GM19397 (cell line): ENCODE measurements at regions not wholly inside any gene's neighbourhood (a gene's known extent, or its start where the extent isn't known, plus 50 kb on each side); places are given as distances from the start of the nearest gene placed in this dataset.
"Not testable (repeated sequence)": the region's sequence is repeated elsewhere in the genome, so short reads cannot be mapped to it uniquely, and the experiment has no call there.

Experiments
- ATAC-seq: cut with Tn5 transposase; IDR thresholded peaks from one replicate; pipeline ENCODE4 v1.9.1; 2021; ENCODE audit warnings: mild to moderate bottlenecking, moderate library complexity; ENCODE audit not compliant: unreplicated experiment

- ATAC-seq = no peak
These were observed 236.8 kb upstream of the TARS1 start for GRCh38 chr5:33203931-33204330.

DNA sequence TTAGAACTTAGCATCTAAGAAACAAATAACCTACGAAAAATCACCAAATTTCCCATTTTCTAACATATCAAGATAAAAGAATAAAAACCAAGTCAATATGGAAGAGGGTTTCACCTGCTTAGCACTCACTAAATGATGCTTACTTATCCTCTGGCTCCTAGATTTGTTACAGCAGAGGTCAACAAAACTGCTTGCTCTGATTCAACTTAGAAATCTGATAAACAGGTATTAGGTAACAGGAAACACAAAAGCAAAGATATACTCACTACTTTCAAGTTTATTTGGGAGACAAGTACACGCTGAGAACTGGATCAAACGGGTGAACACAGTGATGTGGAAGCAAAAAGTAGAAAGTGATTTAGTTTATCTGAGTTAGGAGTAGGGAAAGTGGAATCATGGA is 235.7 kb upstream of the TARS1 start:
- no peak for ATAC-seq

- no peak for ATAC-seq
These were observed 234.9 kb upstream of the TARS1 start for GRCh38 chr5:33205727-33206410.

DNA sequence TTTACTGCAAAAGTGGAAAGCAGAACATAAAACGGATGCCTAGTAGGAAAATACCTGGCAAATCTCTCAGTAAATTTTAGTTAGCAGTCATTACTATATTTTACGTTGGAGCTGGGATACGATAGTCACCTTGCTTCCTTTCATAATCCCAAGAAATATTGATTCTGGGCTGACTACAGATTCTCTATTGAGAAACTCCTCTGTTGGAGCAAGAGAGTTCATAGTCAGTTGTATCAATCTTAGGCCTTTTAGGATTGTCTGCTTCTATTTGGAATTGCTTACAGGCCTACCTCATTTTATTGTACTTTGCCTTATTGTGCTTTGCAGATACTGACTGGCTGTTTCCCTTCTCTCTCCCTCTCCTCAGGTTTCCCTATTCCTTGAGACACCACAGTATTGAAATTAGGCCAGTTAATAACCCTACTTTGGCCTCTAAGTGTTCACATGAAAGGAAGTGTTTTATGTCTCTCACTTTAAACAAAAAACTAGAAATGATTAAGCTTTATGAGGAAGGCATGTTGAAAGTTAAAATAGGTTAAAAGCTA is 233.7 kb upstream of the TARS1 start:
- ATAC-seq = no peak

DNA sequence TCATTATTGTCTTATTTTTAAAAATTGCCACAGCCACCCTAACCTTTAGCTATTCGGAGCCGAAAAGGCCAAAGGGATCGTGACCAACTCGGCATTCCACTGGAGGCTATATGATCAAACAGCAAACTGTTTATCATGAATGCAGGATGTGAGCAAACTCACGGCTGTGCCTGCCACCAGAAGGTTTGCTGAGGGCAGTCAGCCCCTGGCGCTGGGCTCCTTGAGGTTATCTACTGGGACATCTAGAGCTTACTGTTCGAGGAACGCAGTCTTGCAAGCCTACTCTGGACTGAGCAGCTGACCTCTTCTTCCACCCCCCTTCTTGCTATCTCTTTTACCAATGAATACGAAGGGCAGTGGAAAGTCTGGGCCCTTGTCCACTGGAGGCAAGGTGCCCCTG is 231.5 kb upstream of the TARS1 start:
- no peak for ATAC-seq

DNA sequence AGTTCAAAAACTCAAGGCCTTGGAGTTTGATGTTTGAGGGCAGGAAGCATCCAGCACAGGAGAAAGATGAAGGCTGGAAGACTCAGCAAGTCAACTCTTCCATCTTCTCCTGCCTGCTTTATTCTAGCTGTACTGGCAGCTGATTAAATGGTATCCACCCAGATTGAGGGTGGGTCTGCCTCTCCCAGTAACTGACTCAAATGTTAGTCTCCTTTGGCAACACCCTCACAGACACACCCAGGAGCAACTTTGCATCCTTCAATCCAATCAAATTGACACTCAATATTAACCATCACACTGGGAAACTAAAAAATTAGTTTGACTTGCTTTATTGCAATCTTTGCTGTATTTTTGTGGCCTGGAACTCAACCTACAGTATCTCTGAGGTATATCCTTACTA is 230.5 kb upstream of the TARS1 start:
- not testable (repeated sequence) for ATAC-seq

DNA sequence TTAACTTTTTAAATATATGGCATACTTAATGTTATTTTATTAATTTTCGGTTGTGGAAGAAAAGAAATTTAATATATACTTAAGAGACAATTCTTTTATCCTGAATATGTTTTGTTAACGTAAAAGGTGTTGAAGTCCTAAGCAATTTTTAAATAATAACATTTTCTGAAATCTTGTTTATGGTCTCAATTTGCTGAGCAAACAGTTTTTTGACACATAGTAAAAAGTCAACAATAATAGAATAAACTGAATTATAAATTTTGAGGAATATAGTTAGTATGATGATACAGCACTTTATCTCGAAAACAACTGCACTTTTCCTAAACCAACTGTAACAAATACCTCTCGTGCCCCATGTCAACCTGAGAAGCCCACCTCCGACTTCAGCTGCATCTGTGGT is 229.8 kb upstream of the TARS1 start:
- ATAC-seq = no peak

GRCh38 chr5:33212439-33212838 is 228.3 kb upstream of the TARS1 start:
- no peak for ATAC-seq

- ATAC-seq = no peak
These were observed 227.9 kb upstream of the TARS1 start for GRCh38 chr5:33212900-33213299.

DNA sequence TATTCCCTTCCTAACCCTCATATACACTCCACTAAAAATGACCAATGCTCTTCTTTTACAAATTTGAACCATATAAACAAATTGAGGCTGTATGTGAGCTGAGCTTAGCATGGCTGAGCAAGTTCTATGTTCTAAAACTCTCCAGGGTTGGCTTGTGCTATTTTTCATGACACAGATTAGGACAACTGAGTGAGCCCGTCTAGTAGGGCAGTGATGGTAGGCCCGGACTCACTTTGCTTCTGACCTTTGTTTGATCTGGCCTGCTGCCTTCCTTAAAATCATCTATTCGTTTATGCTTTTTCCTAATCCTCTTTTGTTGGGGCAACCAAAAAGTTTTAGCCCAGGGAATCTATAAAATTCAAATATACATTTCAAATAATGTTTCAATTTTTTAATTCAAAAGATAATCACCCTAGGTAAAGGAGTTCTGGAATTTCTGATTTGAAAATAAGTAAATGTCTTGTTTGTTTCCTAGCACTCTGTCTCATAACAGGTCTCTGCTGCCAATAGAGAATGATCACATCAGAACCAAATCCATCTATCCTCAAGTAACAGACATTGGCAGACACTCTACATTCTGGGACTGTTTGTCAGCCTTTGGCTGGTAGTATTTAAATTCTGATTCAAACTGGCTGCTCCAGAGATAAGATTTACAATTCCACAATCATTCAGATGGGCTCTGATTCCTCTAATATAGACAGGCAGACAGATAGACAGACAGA is 217.0 kb upstream of the TARS1 start:
- ATAC-seq = no peak

DNA sequence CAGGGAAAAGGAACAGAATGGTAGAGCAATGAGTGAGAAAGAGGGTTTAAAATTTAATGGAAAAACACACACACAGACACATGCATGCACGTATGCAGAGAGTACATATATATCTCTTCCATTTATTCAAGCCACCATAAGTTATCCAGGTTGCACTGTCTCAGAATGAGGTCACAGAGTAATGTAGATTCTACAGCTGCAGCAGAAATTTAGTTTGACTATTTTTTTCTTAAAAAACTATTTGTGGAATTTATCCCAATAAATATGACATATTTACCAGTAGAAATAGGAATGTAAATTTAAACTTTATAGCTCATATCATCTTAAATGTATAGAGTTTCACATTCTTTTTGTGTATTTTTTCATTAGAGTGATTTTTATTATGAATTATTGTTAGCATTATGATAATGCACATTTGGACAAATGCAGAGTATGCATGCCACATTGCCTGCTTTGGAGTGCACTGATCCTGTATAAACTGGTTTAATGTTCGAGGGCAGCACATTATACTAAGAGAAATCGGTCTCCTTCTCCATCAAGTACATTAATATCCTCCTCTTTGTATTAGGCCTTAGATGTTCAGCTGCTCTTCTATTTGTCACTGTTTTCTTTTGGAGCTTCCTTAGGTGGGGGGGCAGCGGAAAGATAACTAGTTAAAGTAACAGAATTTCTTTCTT is 216.3 kb upstream of the TARS1 start:
- no peak for ATAC-seq

GRCh38 chr5:33227247-33227646 is 213.5 kb upstream of the TARS1 start:
- no peak for ATAC-seq

DNA sequence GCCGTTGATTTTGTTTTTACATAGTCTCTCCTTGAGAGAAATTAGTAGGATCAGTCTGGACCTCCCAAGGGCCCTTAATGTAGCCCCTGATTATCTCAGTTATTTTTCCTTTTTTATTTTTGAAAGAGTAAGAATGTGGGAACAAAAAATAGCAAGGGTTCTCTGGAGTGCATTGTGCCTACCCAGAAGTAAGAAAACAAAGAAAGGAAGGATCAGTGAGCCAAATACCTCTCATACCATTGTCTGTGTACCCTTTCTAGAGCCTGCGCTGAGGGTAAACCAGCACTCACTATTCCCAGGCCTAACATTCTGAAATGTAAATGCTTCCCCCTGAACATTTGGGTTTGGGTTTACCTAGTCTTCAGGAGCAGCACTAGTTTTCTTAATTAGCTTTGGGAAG is 213.0 kb upstream of the TARS1 start:
- ATAC-seq = no peak

DNA sequence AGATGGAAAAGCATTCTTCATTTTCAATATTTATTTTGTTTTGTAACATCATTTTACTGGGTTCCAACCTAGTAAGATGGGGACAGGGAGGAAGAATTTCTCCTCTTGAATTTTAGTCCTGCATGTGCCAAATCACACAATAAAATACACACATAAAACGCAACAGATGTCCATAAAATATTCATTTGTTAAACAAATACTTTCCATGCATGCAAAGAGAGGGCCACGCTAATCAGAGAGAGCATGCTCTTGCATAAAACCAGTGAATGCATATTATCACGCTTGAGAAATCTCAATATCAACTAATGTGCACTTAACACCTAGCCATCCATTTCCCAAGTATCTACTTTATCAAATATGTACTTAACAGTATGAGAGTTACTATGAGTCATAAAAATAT is 212.6 kb upstream of the TARS1 start:
- ATAC-seq = no peak

DNA sequence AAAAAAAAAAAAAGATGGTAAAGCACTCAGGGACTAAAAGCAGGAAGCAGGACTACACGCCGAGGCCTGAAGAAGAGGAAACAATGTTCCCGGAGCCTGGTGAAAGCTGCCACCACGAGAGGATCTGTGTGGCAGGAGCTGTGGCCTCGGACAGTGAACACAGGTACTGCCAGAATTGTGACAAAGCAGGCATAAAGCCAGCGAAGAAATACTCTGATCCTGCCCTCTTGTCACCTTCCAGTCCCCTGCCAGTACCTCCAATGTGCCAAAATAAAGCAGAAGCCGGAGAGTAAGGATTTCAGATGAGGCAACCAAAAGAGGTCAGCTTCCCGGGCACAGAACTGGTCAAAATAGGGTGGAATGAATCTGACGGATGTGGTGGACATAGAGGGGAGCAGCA is 211.5 kb upstream of the TARS1 start:
- ATAC-seq = no peak

GRCh38 chr5:33230467-33231078 is 210.2 kb upstream of the TARS1 start:
- ATAC-seq = no peak

DNA sequence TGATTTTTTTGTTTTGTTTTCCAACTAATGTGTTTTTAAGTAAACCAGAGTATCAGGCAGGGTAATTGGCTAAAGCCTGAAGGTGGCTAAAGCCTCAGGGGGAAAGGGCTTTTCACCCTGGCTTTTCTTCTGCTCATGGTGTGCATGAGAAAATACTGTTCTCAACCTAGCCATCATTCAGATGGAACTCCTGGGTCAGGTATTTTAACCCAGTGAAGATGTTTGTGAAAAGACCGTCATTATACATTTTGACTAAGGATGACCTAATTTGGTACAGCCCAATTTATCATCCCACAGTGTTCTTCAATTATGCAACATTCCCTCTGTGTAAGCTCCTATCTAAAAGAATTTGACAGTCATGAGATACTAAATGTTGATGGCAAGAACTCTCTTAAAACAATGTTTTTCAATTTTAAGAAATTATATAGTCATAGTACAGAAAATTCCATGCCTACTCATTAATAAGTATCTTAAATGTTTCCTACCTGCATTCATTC is 209.5 kb upstream of the TARS1 start:
- ATAC-seq = no peak

- ATAC-seq = no peak
These were observed 208.8 kb upstream of the TARS1 start for GRCh38 chr5:33231935-33232334.

DNA sequence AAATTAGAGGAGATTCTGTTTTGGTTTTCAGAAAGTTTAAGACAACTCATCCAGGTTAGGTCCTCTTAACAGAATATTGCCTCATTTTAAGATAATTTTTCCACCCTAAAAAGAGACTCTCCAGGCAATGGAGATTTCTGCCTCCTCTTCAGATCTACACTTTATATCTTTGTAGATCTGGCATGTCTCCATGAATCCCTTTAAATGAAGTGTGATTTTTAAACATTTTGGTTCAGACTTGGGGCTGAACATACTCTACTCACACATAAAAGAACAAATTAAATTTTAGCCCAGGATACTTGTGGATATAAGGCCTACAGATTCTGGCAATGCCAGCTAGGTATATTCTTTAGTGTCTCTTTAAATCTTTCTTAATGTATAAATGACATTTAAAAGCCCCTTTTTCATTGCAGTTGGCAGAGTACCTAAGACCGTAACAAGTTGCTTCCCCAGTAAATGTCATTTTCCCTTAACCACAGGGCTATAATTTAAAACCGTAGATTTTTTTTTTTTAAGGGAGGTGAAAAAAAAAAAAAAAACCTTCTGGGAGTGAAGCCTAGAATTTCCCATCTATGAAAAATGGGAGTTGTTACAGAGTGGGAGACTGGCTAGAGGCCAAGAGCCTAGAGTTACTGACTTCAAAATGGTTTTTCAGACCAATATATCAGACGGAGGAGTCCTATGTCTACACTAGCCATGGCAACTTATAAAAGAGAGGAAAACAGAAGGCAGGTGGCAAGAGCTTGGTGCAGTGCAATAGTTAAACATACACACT is 207.8 kb upstream of the TARS1 start:
- no peak for ATAC-seq

GRCh38 chr5:33235304-33235703 is 205.5 kb upstream of the TARS1 start:
- ATAC-seq = no peak

GRCh38 chr5:33235824-33236223 is 204.9 kb upstream of the TARS1 start:
- ATAC-seq = peak; percentile 46
